GM20000 (cell line): ENCODE measurements at regions not wholly inside any gene's neighbourhood (a gene's known extent, or its start where the extent isn't known, plus 50 kb on each side); places are given as distances from the start of the nearest gene placed in this dataset.
A peak's percentile ranks its signal among the peaks of the same experiment; 100 is the strongest.

Experiments
- DNase-seq: peaks from one replicate; pipeline ENCODE4 v3.0.0; 2012; ENCODE audit warnings: low spot score
- TF ChIP-seq, protein P1 (sequence below): IDR thresholded peaks from 2 replicates; pipeline ENCODE4 v1.5.1; 2012; ENCODE audit warnings: mild to moderate bottlenecking, control low read depth; ENCODE audit errors: extremely low read depth, missing control alignments

- TF ChIP-seq, protein P1, sequence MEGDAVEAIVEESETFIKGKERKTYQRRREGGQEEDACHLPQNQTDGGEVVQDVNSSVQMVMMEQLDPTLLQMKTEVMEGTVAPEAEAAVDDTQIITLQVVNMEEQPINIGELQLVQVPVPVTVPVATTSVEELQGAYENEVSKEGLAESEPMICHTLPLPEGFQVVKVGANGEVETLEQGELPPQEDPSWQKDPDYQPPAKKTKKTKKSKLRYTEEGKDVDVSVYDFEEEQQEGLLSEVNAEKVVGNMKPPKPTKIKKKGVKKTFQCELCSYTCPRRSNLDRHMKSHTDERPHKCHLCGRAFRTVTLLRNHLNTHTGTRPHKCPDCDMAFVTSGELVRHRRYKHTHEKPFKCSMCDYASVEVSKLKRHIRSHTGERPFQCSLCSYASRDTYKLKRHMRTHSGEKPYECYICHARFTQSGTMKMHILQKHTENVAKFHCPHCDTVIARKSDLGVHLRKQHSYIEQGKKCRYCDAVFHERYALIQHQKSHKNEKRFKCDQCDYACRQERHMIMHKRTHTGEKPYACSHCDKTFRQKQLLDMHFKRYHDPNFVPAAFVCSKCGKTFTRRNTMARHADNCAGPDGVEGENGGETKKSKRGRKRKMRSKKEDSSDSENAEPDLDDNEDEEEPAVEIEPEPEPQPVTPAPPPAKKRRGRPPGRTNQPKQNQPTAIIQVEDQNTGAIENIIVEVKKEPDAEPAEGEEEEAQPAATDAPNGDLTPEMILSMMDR: no peak
Observed at GRCh38 chr3:95464346-95464745, 1350.0 kb upstream of the EPHA6 start.

DNA sequence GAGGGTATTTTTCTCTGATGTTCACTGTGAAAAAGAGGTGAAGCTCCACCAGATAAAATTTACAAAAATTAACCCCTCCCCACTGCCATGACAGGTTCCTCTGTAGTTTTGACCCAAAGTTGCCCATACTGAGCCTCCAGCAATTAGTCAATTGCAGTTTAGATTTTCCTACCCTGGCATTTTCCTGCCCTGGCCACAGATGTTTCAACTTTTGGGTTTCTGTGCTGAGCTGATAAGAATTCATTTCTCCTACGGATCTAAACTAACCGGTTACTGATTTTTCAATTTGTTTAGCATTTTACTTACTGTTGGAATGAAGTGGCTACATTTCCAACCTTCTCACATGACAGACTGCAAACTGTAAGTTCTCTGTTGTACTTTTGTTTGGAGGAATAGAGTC is 1346.1 kb upstream of the EPHA6 start:
- TF ChIP-seq, protein P1: no peak
- DNase-seq: no peak

More at GRCh38 chr3:95464346-95464745, 1350.0 kb upstream of the EPHA6 start:
- DNase-seq: no peak

- no peak for DNase-seq
- TF ChIP-seq, protein P1: no peak
Observed at GRCh38 chr3:95474338-95474737, 1340.1 kb upstream of the EPHA6 start.

DNA sequence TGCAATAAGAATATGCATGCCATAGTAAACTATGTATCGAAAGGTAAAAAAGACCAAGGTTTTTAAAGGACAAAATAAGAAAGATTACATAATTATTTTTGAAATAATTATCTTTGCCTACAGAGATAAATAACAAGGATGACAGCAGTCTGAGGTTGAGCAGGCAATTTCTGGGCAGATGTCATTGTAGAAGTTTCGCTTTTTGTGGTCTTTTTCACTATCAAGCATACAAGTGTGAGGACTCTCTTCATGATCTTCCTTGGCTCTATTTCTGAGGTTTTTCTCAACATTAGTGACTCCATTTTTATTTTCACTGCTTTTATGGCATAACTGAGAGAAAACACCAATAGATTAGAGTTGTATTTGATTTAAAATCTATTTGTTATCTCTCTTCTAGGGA is 1337.9 kb upstream of the EPHA6 start:
- no peak for DNase-seq
- TF ChIP-seq, protein P1: no peak

DNA sequence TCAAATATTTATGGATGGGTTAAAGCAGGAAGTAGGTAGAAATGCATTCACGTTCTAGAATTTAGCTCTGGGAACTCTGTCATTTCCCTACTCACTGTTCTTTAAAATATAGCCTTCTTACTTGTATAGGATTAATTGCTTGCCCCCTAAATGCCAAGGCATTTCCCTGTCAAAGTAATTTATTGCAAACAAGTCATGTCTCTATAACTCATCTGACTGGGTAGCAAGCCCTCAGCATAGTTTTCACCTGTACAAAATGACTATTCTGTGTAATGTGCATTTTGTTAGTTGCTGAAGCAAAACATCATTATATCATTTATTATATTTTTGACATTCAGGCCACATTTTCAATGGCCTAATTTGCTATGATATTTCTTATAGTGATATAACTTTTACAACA is 1308.2 kb upstream of the EPHA6 start:
- TF ChIP-seq, protein P1: no peak
- no peak for DNase-seq

GRCh38 chr3:95508124-95508523 is 1306.3 kb upstream of the EPHA6 start:
- DNase-seq: peak; percentile 3

DNA sequence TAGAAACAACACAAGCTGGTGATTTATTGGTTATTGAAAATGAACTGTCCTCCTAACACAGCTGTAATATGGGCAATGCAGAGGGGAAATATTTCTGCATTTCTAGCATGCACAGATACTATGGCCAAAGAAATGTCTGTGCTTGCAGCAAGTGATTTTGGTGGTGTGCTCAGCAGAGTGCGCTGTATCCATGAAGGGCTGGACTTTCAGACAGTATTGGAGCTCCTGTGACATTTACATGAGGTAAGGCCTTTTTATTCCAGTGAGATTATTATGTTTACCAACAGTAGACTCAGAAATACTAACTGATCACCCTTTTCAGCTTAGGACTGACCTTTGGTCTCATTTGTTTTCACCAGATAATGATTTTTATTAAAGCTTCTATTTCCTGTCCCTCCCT is 1302.6 kb upstream of the EPHA6 start:
- TF ChIP-seq, protein P1: no peak
- DNase-seq: no peak

More at GRCh38 chr3:95508124-95508523, 1306.3 kb upstream of the EPHA6 start:
- TF ChIP-seq, protein P1: no peak
